ENCODE measurements at regions not wholly inside any gene's neighbourhood (a gene's known extent, or its start where the extent isn't known, plus 50 kb on each side); places are given as distances from the start of the nearest gene placed in this dataset.

GRCh38 chr20:60092729-60093128, 134.5 kb downstream of the CDH26 start:
- no peak for DNase-seq
- Histone ChIP-seq H3K4me3 (ENCODE audit: low read length) (no peak overlapping the region), H3K9me3 (replicated peaks; ENCODE audit: insufficient read depth, low read length) (no peaks in the 10 kb centered on the region), H3K4me1 (ENCODE audit: low read length) (no peaks in the 10 kb centered on the region), H2AFZ (ENCODE audit: low read length) (no peak overlapping the region), H3K27ac (ENCODE audit: low read length) (no peak overlapping the region), H3K36me3 (replicated peaks; ENCODE audit: insufficient read depth, low read length) (no peaks in the 10 kb centered on the region), H3K9me2 (replicated peaks; ENCODE audit: insufficient read depth, low read length) (no peaks in the 10 kb centered on the region), H3K79me2 (ENCODE audit: low read length) (no peaks in the 10 kb centered on the region), H3F3A (ENCODE audit: insufficient read depth, low read length) (no peaks in the 10 kb centered on the region), H3K4me2 (ENCODE audit: low read depth, low read length) (no peak overlapping the region), H4K20me1 (ENCODE audit: insufficient read depth, low read length) (no peaks in the 10 kb centered on the region), H3K27me3 (replicated peaks; ENCODE audit: insufficient read depth, low read length) (no peaks in the 10 kb centered on the region), H3K9ac (ENCODE audit: low read length) (no peak overlapping the region)
- TF ChIP-seq CTCF (IDR thresholded peaks at IDR 0.05; ENCODE audit: low read length), result no peak

GRCh38 chr20:60095456-60095855, 137.2 kb downstream of the CDH26 start:
- no peak overlapping the region for H3K27ac ChIP-seq (ENCODE audit: low read length)
- no peak overlapping the region for H3K4me3 ChIP-seq (ENCODE audit: low read length)
- no peaks in the 10 kb centered on the region for H4K20me1 ChIP-seq (ENCODE audit: insufficient read depth, low read length)
- H3K9ac ChIP-seq (ENCODE audit: low read length), result no peak overlapping the region
- no peaks in the 10 kb centered on the region for H3K79me2 ChIP-seq (ENCODE audit: low read length)
- no peaks in the 10 kb centered on the region for H3K27me3 ChIP-seq (replicated peaks; ENCODE audit: insufficient read depth, low read length)
- DNase-seq, result no peak
- H3K4me2 ChIP-seq (ENCODE audit: low read depth, low read length), result no peak overlapping the region
- H2AFZ ChIP-seq (ENCODE audit: low read length), result no peak overlapping the region
- H3K9me3 ChIP-seq (replicated peaks; ENCODE audit: insufficient read depth, low read length), result no peaks in the 10 kb centered on the region
- no peaks in the 10 kb centered on the region for H3K36me3 ChIP-seq (replicated peaks; ENCODE audit: insufficient read depth, low read length)
- no peaks in the 10 kb centered on the region for H3K9me2 ChIP-seq (replicated peaks; ENCODE audit: insufficient read depth, low read length)
- TF ChIP-seq EZH2phosphoT487 (IDR thresholded peaks at IDR 0.05; ENCODE audit: low read length), result no peak
- TF ChIP-seq CTCF (IDR thresholded peaks at IDR 0.05; ENCODE audit: low read length), result no peak
- no peak for TF ChIP-seq EZH2 (optimal IDR thresholded peaks at IDR 0.05; ENCODE audit: low read depth, low read length)
- no peaks in the 10 kb centered on the region for H3F3A ChIP-seq (ENCODE audit: insufficient read depth, low read length)
- peaks cover 5% of the 10 kb centered on the region for H3K4me1 ChIP-seq (ENCODE audit: low read length)

- DNase-seq, result no peak
- TF ChIP-seq EZH2 (optimal IDR thresholded peaks at IDR 0.05; ENCODE audit: low read depth, low read length), result no peak
- Histone ChIP-seq H3K79me2 (ENCODE audit: low read length) (no peaks in the 10 kb centered on the region), H3K27me3 (replicated peaks; ENCODE audit: insufficient read depth, low read length) (no peaks in the 10 kb centered on the region), H3K27ac (ENCODE audit: low read length) (no peak overlapping the region), H3K36me3 (replicated peaks; ENCODE audit: insufficient read depth, low read length) (no peaks in the 10 kb centered on the region), H3K9me3 (replicated peaks; ENCODE audit: insufficient read depth, low read length) (no peaks in the 10 kb centered on the region), H3K4me3 (ENCODE audit: low read length) (no peak overlapping the region), H4K20me1 (ENCODE audit: insufficient read depth, low read length) (no peaks in the 10 kb centered on the region), H3K4me2 (ENCODE audit: low read depth, low read length) (no peak overlapping the region), H2AFZ (ENCODE audit: low read length) (no peak overlapping the region), H3F3A (ENCODE audit: insufficient read depth, low read length) (peaks cover 7% of the 10 kb centered on the region; the same call in 1 of the 2 replicates), H3K9me2 (replicated peaks; ENCODE audit: insufficient read depth, low read length) (no peaks in the 10 kb centered on the region), H3K9ac (ENCODE audit: low read length) (no peak overlapping the region), H3K4me1 (ENCODE audit: low read length) (peaks cover 9% of the 10 kb centered on the region)
These were observed 137.9 kb downstream of the CDH26 start for GRCh38 chr20:60096166-60096565.

- H3K79me2 ChIP-seq (ENCODE audit: low read length), result no peaks in the 10 kb centered on the region
- H4K20me1 ChIP-seq (ENCODE audit: insufficient read depth, low read length), result no peaks in the 10 kb centered on the region
- H3K4me3 ChIP-seq (ENCODE audit: low read length), result no peak overlapping the region
- H3K9ac ChIP-seq (ENCODE audit: low read length), result no peak overlapping the region
- H3K9me3 ChIP-seq (replicated peaks; ENCODE audit: insufficient read depth, low read length), result no peaks in the 10 kb centered on the region
- H3K4me2 ChIP-seq (ENCODE audit: low read depth, low read length), result no peak overlapping the region
- H3K27ac ChIP-seq (ENCODE audit: low read length), result no peak overlapping the region
- H3K36me3 ChIP-seq (replicated peaks; ENCODE audit: insufficient read depth, low read length), result no peaks in the 10 kb centered on the region
- no peak overlapping the region for H2AFZ ChIP-seq (ENCODE audit: low read length)
- TF ChIP-seq EZH2 (optimal IDR thresholded peaks at IDR 0.05; ENCODE audit: low read depth, low read length) (no peak), CTCF (IDR thresholded peaks at IDR 0.05; ENCODE audit: low read length) (no peak), EZH2phosphoT487 (IDR thresholded peaks at IDR 0.05; ENCODE audit: low read length) (no peak)
- peaks cover 20% of the 10 kb centered on the region for H3K4me1 ChIP-seq (ENCODE audit: low read length)
- no peaks in the 10 kb centered on the region for H3K9me2 ChIP-seq (replicated peaks; ENCODE audit: insufficient read depth, low read length)
- H3K27me3 ChIP-seq (replicated peaks; ENCODE audit: insufficient read depth, low read length), result no peaks in the 10 kb centered on the region
- no peak for DNase-seq
- peaks cover 17% of the 10 kb centered on the region; the same call in 1 of the 2 replicates for H3F3A ChIP-seq (ENCODE audit: insufficient read depth, low read length)
These were observed 139.1 kb downstream of the CDH26 start for GRCh38 chr20:60097285-60097684.
